ENCODE measurements at regions not wholly inside any gene's neighbourhood (a gene's known extent, or its start where the extent isn't known, plus 50 kb on each side); places are given as distances from the start of the nearest gene placed in this dataset.

DNA sequence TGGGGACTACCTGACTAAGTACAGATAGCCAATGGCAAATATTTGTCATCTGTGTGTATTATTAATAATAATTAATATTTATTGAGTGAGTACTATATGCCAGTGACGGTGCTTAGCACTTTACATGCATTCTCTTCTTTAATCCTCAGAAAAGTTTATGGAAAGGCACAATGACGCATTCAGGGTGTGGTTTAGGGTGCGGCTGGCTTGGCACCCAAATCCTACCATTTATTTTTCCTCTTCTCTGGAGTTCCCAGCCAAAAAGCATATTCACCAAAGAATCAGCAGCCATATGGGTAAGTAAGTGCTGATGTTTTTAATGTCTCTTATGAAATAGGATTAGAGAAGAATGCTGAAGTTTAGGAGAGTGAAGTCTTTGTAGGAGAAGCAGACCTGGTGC is 140.4 kb upstream of the TP63 start:
- ChIA-PET POLR2A (no interaction called here), CTCF (no interaction called here)
- TF ChIP-seq, protein P1, sequence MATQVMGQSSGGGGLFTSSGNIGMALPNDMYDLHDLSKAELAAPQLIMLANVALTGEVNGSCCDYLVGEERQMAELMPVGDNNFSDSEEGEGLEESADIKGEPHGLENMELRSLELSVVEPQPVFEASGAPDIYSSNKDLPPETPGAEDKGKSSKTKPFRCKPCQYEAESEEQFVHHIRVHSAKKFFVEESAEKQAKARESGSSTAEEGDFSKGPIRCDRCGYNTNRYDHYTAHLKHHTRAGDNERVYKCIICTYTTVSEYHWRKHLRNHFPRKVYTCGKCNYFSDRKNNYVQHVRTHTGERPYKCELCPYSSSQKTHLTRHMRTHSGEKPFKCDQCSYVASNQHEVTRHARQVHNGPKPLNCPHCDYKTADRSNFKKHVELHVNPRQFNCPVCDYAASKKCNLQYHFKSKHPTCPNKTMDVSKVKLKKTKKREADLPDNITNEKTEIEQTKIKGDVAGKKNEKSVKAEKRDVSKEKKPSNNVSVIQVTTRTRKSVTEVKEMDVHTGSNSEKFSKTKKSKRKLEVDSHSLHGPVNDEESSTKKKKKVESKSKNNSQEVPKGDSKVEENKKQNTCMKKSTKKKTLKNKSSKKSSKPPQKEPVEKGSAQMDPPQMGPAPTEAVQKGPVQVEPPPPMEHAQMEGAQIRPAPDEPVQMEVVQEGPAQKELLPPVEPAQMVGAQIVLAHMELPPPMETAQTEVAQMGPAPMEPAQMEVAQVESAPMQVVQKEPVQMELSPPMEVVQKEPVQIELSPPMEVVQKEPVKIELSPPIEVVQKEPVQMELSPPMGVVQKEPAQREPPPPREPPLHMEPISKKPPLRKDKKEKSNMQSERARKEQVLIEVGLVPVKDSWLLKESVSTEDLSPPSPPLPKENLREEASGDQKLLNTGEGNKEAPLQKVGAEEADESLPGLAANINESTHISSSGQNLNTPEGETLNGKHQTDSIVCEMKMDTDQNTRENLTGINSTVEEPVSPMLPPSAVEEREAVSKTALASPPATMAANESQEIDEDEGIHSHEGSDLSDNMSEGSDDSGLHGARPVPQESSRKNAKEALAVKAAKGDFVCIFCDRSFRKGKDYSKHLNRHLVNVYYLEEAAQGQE (IDR thresholded peaks at IDR 0.05; ENCODE audit: insufficient read depth in 1 of 2, low read depth in 2 of 2, low read length in 1 of 2) = no peak
- TF ChIP-seq, protein P2, sequence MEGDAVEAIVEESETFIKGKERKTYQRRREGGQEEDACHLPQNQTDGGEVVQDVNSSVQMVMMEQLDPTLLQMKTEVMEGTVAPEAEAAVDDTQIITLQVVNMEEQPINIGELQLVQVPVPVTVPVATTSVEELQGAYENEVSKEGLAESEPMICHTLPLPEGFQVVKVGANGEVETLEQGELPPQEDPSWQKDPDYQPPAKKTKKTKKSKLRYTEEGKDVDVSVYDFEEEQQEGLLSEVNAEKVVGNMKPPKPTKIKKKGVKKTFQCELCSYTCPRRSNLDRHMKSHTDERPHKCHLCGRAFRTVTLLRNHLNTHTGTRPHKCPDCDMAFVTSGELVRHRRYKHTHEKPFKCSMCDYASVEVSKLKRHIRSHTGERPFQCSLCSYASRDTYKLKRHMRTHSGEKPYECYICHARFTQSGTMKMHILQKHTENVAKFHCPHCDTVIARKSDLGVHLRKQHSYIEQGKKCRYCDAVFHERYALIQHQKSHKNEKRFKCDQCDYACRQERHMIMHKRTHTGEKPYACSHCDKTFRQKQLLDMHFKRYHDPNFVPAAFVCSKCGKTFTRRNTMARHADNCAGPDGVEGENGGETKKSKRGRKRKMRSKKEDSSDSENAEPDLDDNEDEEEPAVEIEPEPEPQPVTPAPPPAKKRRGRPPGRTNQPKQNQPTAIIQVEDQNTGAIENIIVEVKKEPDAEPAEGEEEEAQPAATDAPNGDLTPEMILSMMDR (IDR thresholded peaks at IDR 0.05) = no peak
- TF ChIP-seq POLR2AphosphoS5 (IDR thresholded peaks at IDR 0.05; ENCODE audit: low read depth, low read length) = no peak
- no peak for TF ChIP-seq TCF7L2 (IDR thresholded peaks at IDR 0.05; ENCODE audit: low read depth, low read length)
- TF ChIP-seq SIN3A (IDR thresholded peaks at IDR 0.05; ENCODE audit: borderline replicate concordance, insufficient read depth, low read depth, low read length) = no peak
- no peak for DNase-seq (ENCODE audit: low read depth, low spot score)
- in situ Hi-C loops (cut with HindIII; ENCODE audit: low pct_unique_long_range_greater_than_20kb, low sequenced_read_pairs) = no loop called here
- H3K9me3 ChIP-seq (ENCODE audit: control insufficient read depth, insufficient read depth, low read depth, low read length) = no peaks in the 10 kb centered on the region
- H3K27ac ChIP-seq (ENCODE audit: low read length) = no peak overlapping the region
- no peaks in the 10 kb centered on the region for H3K4me1 ChIP-seq (ENCODE audit: control insufficient read depth, insufficient read depth, low read length)
- no peaks in the 10 kb centered on the region for H3K27me3 ChIP-seq (ENCODE audit: control insufficient read depth, insufficient read depth, low read length)
- BruUV-seq (replicated peaks) = no TSS peak
- no peak for ATAC-seq
- H3K36me3 ChIP-seq (ENCODE audit: control insufficient read depth, insufficient read depth, low read length) = no peaks in the 10 kb centered on the region
- intact Hi-C loops (cut with micrococcal nuclease; ENCODE audit: unreplicated experiment) = no loop called here
- no peak overlapping the region for H3K4me3 ChIP-seq (ENCODE audit: low read depth in 2 of 2, low read length in 2 of 2)

DNA sequence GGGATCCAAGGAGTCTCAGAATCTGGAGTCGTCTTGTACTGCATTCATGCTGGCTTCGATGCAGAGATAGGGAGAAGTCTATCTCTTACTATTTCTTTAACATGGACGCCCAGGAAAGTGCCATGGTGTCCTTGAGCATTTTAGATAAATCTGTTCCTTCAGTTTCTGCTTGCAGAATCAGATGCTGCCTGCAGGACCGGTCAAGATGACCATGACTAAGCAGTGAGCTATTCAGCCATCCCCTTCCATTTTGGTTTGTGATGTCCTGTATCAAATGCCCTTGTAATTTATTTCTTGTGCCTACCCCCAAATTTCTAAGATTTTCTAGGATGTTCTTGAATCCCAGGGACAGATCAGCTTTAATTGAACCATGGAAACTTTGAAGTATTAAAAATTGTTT is 139.4 kb upstream of the TP63 start:
- ChIA-PET POLR2A (no interaction called here), CTCF (no interaction called here)
- H3K9me3 ChIP-seq (ENCODE audit: control insufficient read depth, insufficient read depth, low read depth, low read length) = no peaks in the 10 kb centered on the region
- H3K4me1 ChIP-seq (ENCODE audit: control insufficient read depth, insufficient read depth, low read length) = no peaks in the 10 kb centered on the region
- intact Hi-C loops (cut with micrococcal nuclease; ENCODE audit: unreplicated experiment) = no loop called here
- BruUV-seq (replicated peaks) = no TSS peak
- TF ChIP-seq, protein P1 (IDR thresholded peaks at IDR 0.05; ENCODE audit: insufficient read depth in 1 of 2, low read depth in 2 of 2, low read length in 1 of 2) = no peak
- TF ChIP-seq POLR2AphosphoS5 (IDR thresholded peaks at IDR 0.05; ENCODE audit: low read depth, low read length) (no peak), SIN3A (IDR thresholded peaks at IDR 0.05; ENCODE audit: borderline replicate concordance, insufficient read depth, low read depth, low read length) (no peak), TCF7L2 (IDR thresholded peaks at IDR 0.05; ENCODE audit: low read depth, low read length) (no peak)
- TF ChIP-seq, protein P2 (IDR thresholded peaks at IDR 0.05) = no peak
- no peaks in the 10 kb centered on the region for H3K36me3 ChIP-seq (ENCODE audit: control insufficient read depth, insufficient read depth, low read length)
- H3K27me3 ChIP-seq (ENCODE audit: control insufficient read depth, insufficient read depth, low read length) = no peaks in the 10 kb centered on the region
- no peak for ATAC-seq
- in situ Hi-C loops (cut with HindIII; ENCODE audit: low pct_unique_long_range_greater_than_20kb, low sequenced_read_pairs) = no loop called here
- no peak overlapping the region for H3K4me3 ChIP-seq (ENCODE audit: low read depth in 2 of 2, low read length in 2 of 2)
- DNase-seq (ENCODE audit: low read depth, low spot score) = no peak
- no peak overlapping the region for H3K27ac ChIP-seq (ENCODE audit: low read length)
